HEK293 (cell line): ENCODE measurements at regions not wholly inside any gene's neighbourhood (a gene's known extent, or its start where the extent isn't known, plus 50 kb on each side); places are given as distances from the start of the nearest gene placed in this dataset.
A peak's percentile ranks its signal among the peaks of the same experiment; 100 is the strongest.

ENCODE experiments used
- FEZF1 ChIP-seq: fragments of 450-650 bp; formaldehyde crosslinking; IDR thresholded peaks from 2 replicates; pipeline ENCODE4 v1.5.1; 2016; ENCODE audit warnings: missing biosample characterization, missing genetic modification characterization
- IKZF3 ChIP-seq: fragments of 450-650 bp; IDR thresholded peaks from 2 replicates; pipeline ENCODE4 v1.5.0; 2018; ENCODE audit warnings: missing biosample characterization, mild to moderate bottlenecking, missing genetic modification characterization, moderate library complexity
- ZFP37 ChIP-seq: fragments of 450-650 bp; formaldehyde crosslinking; IDR thresholded peaks from 2 replicates; pipeline ENCODE4 v1.5.1; 2016; ENCODE audit warnings: missing biosample characterization, missing genetic modification characterization
- ZFP69B ChIP-seq: fragments of 450-650 bp; formaldehyde crosslinking; IDR thresholded peaks from 2 replicates; pipeline ENCODE4 v1.5.1; 2016; ENCODE audit warnings: missing biosample characterization, missing genetic modification characterization
- ZNF10 ChIP-seq: fragments of 450-650 bp; formaldehyde crosslinking; IDR thresholded peaks from 2 replicates; pipeline ENCODE4 v1.5.1; 2017; ENCODE audit warnings: missing biosample characterization, missing genetic modification characterization
- ZNF114 ChIP-seq: fragments of 450-650 bp; formaldehyde crosslinking; IDR thresholded peaks from 2 replicates; pipeline ENCODE4 v1.5.0; 2017; ENCODE audit warnings: missing biosample characterization, missing genetic modification characterization
- ZNF214 ChIP-seq: fragments of 450-650 bp; formaldehyde crosslinking; IDR thresholded peaks from 2 replicates; pipeline ENCODE4 v1.5.1; 2017; ENCODE audit warnings: missing biosample characterization, mild to moderate bottlenecking, missing genetic modification characterization, borderline replicate concordance
- ZNF266 ChIP-seq: fragments of 450-650 bp; formaldehyde crosslinking; IDR thresholded peaks from 2 replicates; pipeline ENCODE4 v1.5.1; 2016; ENCODE audit warnings: missing biosample characterization, missing genetic modification characterization, low read depth
- ZNF350 ChIP-seq: fragments of 450-650 bp; formaldehyde crosslinking; IDR thresholded peaks from 2 replicates; pipeline ENCODE4 v1.5.0; 2017; ENCODE audit warnings: missing biosample characterization, mild to moderate bottlenecking, missing genetic modification characterization
- ZNF37A ChIP-seq: fragments of 450-650 bp; IDR thresholded peaks from 2 replicates; pipeline ENCODE4 v1.5.1; 2018; ENCODE audit warnings: missing biosample characterization, missing genetic modification characterization
- ZNF48 ChIP-seq: fragments of 450-650 bp; formaldehyde crosslinking; IDR thresholded peaks from 2 replicates; pipeline ENCODE4 v1.5.1; 2016; ENCODE audit warnings: missing biosample characterization, missing genetic modification characterization
- ZNF510 ChIP-seq: fragments of 450-650 bp; formaldehyde crosslinking; IDR thresholded peaks from 2 replicates; pipeline ENCODE4 v1.5.1; 2018; ENCODE audit warnings: mild to moderate bottlenecking, missing genetic modification characterization, missing biosample characterization; ENCODE audit not compliant: insufficient replicate concordance
- ZNF585B ChIP-seq: fragments of 450-650 bp; formaldehyde crosslinking; IDR thresholded peaks from 2 replicates; pipeline ENCODE4 v1.5.1; 2016; ENCODE audit warnings: missing biosample characterization, missing genetic modification characterization
- ZNF623 ChIP-seq: fragments of 450-650 bp; formaldehyde crosslinking; IDR thresholded peaks from 2 replicates; pipeline ENCODE4 v1.5.1; 2016; ENCODE audit warnings: missing biosample characterization, missing genetic modification characterization
- ZNF626 ChIP-seq: fragments of 450-650 bp; sonication (Bioruptor Pico); formaldehyde crosslinking; IDR thresholded peaks from 2 replicates; pipeline ENCODE4 v1.5.1; 2018; ENCODE audit warnings: missing biosample characterization, missing genetic modification characterization, inconsistent platforms
- ZNF747 ChIP-seq: fragments of 450-650 bp; formaldehyde crosslinking; IDR thresholded peaks from 2 replicates; pipeline ENCODE4 v1.5.1; 2016; ENCODE audit warnings: missing biosample characterization, missing genetic modification characterization
- ZNF777 ChIP-seq: fragments of 450-650 bp; formaldehyde crosslinking; IDR thresholded peaks from 2 replicates; pipeline ENCODE4 v1.5.1; 2017; ENCODE audit warnings: missing biosample characterization, missing genetic modification characterization, borderline replicate concordance
- ZNF791 ChIP-seq: fragments of 450-650 bp; formaldehyde crosslinking; IDR thresholded peaks from 2 replicates; pipeline ENCODE4 v1.5.1; 2016; ENCODE audit warnings: missing biosample characterization, missing genetic modification characterization
- ZSCAN30 ChIP-seq: fragments of 450-650 bp; IDR thresholded peaks from 2 replicates; pipeline ENCODE4 v1.5.1; 2018; ENCODE audit warnings: missing biosample characterization, mild to moderate bottlenecking, missing genetic modification characterization, moderate library complexity
- TF ChIP-seq, protein P1 (sequence below): fragments of 450-650 bp; formaldehyde crosslinking; IDR thresholded peaks from 2 replicates; pipeline ENCODE4 v1.5.1; 2016; ENCODE audit warnings: missing biosample characterization, missing genetic modification characterization
- TF ChIP-seq, protein P2 (sequence below): fragments of 450-650 bp; formaldehyde crosslinking; IDR thresholded peaks from 2 replicates; pipeline ENCODE4 v1.5.1; 2016; ENCODE audit warnings: missing biosample characterization, missing genetic modification characterization
- TF ChIP-seq, protein P3 (sequence below): fragments of 450-650 bp; formaldehyde crosslinking; IDR thresholded peaks from 2 replicates; pipeline ENCODE4 v1.5.1; 2016; ENCODE audit warnings: missing biosample characterization, missing genetic modification characterization
- TF ChIP-seq, protein P4 (sequence below): fragments of 450-650 bp; formaldehyde crosslinking; IDR thresholded peaks from 2 replicates; pipeline ENCODE4 v1.5.1; 2016; ENCODE audit warnings: missing biosample characterization, missing genetic modification characterization
- TF ChIP-seq, protein P5 (sequence below): fragments of 450-650 bp; formaldehyde crosslinking; IDR thresholded peaks from 2 replicates; pipeline ENCODE4 v1.5.1; 2016; ENCODE audit warnings: missing biosample characterization, missing genetic modification characterization, low read depth
- TF ChIP-seq, protein P6 (sequence below): fragments of 450-650 bp; formaldehyde crosslinking; IDR thresholded peaks from 2 replicates; pipeline ENCODE4 v1.5.1; 2017; ENCODE audit warnings: missing biosample characterization, missing genetic modification characterization
- TF ChIP-seq, protein P7 (sequence below): fragments of 450-650 bp; formaldehyde crosslinking; IDR thresholded peaks from 2 replicates; pipeline ENCODE4 v1.5.1; 2016; ENCODE audit warnings: missing biosample characterization, missing genetic modification characterization

DNA sequence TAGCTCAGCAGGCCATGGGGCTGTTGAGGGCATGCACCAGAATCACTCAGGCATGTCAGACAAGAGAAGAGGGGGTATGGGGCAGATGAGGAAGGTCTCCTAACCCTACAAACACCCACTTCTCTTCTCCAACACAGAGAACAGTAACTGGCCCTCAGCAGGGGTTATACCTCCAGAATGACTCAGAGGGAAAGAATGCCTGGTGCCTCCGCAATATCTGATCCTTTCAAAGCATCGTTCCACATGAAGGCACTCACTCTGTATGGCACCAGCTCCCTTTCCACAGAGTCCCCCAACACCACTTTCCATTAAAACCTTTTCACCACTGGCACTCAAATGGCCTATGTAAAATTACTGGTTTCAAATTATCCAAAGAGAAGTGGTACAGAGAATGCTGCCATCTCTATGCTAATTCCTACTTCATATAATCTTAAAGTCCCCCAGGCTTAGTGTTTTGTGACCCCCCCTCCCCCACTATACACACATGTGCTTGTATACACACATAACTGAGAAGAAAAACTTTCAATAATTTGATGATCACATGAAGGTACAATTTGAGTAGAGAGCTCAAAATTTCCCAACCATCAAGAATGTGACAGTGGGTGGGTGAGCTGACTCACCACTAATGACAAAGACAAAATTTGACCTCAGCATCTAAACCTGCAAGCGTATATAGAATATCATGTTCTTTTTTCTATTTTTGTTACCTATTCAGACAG, 91.5 kb downstream of the SIPA1L2 start (continued):
- TF ChIP-seq ZNF266 (no peak), ZNF777 (tag by site-specific recombination) (no peak), ZNF37A (tag by site-specific recombination) (no peak), ZNF114 (no peak), ZNF10 (tag by site-specific recombination) (peak; percentile 54; the same call in 1 of the 2 replicates), ZNF626 (tag by site-specific recombination) (no peak), IKZF3 (tag by site-specific recombination) (peak; percentile 83), ZFP37 (peak; percentile 82), ZFP69B (tag by site-specific recombination) (peak; percentile 6; the same call in 1 of the 2 replicates), ZNF585B (tag by site-specific recombination) (no peak), FEZF1 (tag by site-specific recombination) (peak; percentile 76), ZNF510 (tag by site-specific recombination) (no peak), ZNF350 (tag by site-specific recombination) (no peak), ZNF214 (tag by site-specific recombination) (no peak), ZSCAN30 (no peak), ZNF791 (no peak), ZNF747 (tag by site-specific recombination) (no peak), ZNF48 (tag by site-specific recombination) (no peak), ZNF623 (tag by site-specific recombination) (no peak)
- TF ChIP-seq, protein P1, sequence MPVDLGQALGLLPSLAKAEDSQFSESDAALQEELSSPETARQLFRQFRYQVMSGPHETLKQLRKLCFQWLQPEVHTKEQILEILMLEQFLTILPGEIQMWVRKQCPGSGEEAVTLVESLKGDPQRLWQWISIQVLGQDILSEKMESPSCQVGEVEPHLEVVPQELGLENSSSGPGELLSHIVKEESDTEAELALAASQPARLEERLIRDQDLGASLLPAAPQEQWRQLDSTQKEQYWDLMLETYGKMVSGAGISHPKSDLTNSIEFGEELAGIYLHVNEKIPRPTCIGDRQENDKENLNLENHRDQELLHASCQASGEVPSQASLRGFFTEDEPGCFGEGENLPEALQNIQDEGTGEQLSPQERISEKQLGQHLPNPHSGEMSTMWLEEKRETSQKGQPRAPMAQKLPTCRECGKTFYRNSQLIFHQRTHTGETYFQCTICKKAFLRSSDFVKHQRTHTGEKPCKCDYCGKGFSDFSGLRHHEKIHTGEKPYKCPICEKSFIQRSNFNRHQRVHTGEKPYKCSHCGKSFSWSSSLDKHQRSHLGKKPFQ (tag by site-specific recombination), result no peak
- TF ChIP-seq, protein P2, sequence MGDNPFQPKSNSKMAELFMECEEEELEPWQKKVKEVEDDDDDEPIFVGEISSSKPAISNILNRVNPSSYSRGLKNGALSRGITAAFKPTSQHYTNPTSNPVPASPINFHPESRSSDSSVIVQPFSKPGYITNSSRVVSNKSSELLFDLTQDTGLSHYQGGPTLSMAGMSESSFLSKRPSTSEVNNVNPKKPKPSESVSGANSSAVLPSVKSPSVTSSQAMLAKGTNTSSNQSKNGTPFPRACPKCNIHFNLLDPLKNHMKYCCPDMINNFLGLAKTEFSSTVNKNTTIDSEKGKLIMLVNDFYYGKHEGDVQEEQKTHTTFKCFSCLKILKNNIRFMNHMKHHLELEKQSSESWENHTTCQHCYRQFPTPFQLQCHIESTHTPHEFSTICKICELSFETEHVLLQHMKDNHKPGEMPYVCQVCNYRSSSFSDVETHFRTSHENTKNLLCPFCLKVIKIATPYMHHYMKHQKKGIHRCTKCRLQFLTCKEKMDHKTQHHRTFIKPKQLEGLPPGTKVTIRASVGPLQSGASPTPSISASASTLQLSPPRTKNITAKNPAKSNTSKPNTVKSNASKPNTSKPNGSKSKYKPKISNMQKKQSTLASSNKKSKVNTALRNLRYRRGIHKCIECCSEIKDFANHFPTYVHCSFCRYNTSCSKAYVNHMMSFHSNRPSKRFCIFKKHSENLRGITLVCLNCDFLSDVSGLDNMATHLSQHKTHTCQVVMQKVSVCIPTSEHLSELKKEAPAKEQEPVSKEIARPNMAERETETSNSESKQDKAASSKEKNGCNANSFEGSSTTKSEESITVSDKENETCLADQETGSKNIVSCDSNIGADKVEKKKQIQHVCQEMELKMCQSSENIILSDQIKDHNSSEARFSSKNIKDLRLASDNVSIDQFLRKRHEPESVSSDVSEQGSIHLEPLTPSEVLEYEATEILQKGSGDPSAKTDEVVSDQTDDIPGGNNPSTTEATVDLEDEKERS (tag by site-specific recombination), result peak; percentile 52
- TF ChIP-seq, protein P3, sequence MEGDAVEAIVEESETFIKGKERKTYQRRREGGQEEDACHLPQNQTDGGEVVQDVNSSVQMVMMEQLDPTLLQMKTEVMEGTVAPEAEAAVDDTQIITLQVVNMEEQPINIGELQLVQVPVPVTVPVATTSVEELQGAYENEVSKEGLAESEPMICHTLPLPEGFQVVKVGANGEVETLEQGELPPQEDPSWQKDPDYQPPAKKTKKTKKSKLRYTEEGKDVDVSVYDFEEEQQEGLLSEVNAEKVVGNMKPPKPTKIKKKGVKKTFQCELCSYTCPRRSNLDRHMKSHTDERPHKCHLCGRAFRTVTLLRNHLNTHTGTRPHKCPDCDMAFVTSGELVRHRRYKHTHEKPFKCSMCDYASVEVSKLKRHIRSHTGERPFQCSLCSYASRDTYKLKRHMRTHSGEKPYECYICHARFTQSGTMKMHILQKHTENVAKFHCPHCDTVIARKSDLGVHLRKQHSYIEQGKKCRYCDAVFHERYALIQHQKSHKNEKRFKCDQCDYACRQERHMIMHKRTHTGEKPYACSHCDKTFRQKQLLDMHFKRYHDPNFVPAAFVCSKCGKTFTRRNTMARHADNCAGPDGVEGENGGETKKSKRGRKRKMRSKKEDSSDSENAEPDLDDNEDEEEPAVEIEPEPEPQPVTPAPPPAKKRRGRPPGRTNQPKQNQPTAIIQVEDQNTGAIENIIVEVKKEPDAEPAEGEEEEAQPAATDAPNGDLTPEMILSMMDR (tag by site-specific recombination), result no peak
- TF ChIP-seq, protein P4, sequence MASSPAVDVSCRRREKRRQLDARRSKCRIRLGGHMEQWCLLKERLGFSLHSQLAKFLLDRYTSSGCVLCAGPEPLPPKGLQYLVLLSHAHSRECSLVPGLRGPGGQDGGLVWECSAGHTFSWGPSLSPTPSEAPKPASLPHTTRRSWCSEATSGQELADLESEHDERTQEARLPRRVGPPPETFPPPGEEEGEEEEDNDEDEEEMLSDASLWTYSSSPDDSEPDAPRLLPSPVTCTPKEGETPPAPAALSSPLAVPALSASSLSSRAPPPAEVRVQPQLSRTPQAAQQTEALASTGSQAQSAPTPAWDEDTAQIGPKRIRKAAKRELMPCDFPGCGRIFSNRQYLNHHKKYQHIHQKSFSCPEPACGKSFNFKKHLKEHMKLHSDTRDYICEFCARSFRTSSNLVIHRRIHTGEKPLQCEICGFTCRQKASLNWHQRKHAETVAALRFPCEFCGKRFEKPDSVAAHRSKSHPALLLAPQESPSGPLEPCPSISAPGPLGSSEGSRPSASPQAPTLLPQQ (tag by site-specific recombination), result peak; percentile 46; the same call in 1 of the 2 replicates
- TF ChIP-seq, protein P5, sequence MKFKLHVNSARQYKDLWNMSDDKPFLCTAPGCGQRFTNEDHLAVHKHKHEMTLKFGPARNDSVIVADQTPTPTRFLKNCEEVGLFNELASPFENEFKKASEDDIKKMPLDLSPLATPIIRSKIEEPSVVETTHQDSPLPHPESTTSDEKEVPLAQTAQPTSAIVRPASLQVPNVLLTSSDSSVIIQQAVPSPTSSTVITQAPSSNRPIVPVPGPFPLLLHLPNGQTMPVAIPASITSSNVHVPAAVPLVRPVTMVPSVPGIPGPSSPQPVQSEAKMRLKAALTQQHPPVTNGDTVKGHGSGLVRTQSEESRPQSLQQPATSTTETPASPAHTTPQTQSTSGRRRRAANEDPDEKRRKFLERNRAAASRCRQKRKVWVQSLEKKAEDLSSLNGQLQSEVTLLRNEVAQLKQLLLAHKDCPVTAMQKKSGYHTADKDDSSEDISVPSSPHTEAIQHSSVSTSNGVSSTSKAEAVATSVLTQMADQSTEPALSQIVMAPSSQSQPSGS (tag by site-specific recombination), result no peak; the same call in 1 of the 2 replicates
- TF ChIP-seq, protein P6, sequence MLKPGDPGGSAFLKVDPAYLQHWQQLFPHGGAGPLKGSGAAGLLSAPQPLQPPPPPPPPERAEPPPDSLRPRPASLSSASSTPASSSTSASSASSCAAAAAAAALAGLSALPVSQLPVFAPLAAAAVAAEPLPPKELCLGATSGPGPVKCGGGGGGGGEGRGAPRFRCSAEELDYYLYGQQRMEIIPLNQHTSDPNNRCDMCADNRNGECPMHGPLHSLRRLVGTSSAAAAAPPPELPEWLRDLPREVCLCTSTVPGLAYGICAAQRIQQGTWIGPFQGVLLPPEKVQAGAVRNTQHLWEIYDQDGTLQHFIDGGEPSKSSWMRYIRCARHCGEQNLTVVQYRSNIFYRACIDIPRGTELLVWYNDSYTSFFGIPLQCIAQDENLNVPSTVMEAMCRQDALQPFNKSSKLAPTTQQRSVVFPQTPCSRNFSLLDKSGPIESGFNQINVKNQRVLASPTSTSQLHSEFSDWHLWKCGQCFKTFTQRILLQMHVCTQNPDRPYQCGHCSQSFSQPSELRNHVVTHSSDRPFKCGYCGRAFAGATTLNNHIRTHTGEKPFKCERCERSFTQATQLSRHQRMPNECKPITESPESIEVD (tag by site-specific recombination), result no peak
- TF ChIP-seq, protein P7, sequence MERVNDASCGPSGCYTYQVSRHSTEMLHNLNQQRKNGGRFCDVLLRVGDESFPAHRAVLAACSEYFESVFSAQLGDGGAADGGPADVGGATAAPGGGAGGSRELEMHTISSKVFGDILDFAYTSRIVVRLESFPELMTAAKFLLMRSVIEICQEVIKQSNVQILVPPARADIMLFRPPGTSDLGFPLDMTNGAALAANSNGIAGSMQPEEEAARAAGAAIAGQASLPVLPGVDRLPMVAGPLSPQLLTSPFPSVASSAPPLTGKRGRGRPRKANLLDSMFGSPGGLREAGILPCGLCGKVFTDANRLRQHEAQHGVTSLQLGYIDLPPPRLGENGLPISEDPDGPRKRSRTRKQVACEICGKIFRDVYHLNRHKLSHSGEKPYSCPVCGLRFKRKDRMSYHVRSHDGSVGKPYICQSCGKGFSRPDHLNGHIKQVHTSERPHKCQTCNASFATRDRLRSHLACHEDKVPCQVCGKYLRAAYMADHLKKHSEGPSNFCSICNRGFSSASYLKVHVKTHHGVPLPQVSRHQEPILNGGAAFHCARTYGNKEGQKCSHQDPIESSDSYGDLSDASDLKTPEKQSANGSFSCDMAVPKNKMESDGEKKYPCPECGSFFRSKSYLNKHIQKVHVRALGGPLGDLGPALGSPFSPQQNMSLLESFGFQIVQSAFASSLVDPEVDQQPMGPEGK (tag by site-specific recombination), result peak; percentile 65
